Spleen (tissue), 7 donors: ENCODE measurements at regions not wholly inside any gene's neighbourhood (a gene's known extent, or its start where the extent isn't known, plus 50 kb on each side); places are given as distances from the start of the nearest gene placed in this dataset.

Experiments
- POLR2A ChIP-seq, 3 donors: fragments of 450-650 bp; IDR thresholded peaks; one replicate each; pipeline ENCODE4 v1.5.1; 2017; ENCODE audit warnings: antibody characterized with exemption in 3 of 3, mild to moderate bottlenecking in 1 of 3
- TF ChIP-seq, protein P1 (sequence below), 11 experiments: fragments of 200-600 bp in 7 of 11; fragments of 450-650 bp in 4 of 11; sonication (generic) in 4 of 11; IDR thresholded peaks in 8 of 11; conservative IDR thresholded peaks in 3 of 11; 1 replicate in 7 of 11; 2 replicates in 4 of 11; pipeline versions ENCODE4 v1.4.0 to v1.8.0; 2016 to 2021; ENCODE audit warnings: antibody characterized with exemption in 11 of 11, inconsistent platforms in 4 of 11, mild to moderate bottlenecking in 1 of 11
- donor health status: DM: no; HTN: no; CAD: no; lungs with moderate emphysema.
- donor health status: DM: no; HTN: no; CAD: no.
- donor health status: DM: no; HTN: no; CAD: no.

DNA sequence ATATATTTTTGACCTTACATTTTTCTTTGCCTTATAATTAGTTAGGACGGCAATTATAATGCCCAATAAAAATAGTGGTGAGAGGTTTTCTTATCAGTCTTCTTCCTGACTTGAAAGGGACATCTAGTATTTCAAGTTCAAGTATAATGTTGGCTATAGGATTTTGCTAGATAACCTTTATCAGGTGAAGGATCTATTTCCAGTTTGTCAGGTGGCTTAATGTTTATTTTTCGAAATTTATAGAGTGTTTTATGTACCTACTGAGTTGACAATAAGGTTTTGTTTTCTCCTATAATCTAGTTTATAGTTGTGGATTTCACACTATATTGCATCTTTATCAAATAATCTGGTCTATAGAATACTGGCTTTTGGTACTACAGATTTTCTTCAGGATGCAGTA lies 351.8 kb upstream of the FGF13 start:
- TF ChIP-seq, protein P1, sequence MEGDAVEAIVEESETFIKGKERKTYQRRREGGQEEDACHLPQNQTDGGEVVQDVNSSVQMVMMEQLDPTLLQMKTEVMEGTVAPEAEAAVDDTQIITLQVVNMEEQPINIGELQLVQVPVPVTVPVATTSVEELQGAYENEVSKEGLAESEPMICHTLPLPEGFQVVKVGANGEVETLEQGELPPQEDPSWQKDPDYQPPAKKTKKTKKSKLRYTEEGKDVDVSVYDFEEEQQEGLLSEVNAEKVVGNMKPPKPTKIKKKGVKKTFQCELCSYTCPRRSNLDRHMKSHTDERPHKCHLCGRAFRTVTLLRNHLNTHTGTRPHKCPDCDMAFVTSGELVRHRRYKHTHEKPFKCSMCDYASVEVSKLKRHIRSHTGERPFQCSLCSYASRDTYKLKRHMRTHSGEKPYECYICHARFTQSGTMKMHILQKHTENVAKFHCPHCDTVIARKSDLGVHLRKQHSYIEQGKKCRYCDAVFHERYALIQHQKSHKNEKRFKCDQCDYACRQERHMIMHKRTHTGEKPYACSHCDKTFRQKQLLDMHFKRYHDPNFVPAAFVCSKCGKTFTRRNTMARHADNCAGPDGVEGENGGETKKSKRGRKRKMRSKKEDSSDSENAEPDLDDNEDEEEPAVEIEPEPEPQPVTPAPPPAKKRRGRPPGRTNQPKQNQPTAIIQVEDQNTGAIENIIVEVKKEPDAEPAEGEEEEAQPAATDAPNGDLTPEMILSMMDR (IDR thresholded peaks at IDR 0.05 in 8 of 11, conservative IDR thresholded peaks at IDR 0.05 in 3 of 11): no peak
- TF ChIP-seq POLR2A (IDR thresholded peaks at IDR 0.05): no peak
